Fibroblast of pulmonary artery (primary cell): ENCODE measurements at regions not wholly inside any gene's neighbourhood (a gene's known extent, or its start where the extent isn't known, plus 50 kb on each side); places are given as distances from the start of the nearest gene placed in this dataset.

Experiments
- DNase-seq: peaks from one replicate; pipeline ENCODE4 v3.0.0-alpha.2; 2010; ENCODE audit warnings: low read depth
- H3K4me3 ChIP-seq: replicated peaks from 2 replicates; pipeline ENCODE4 v1.5.1; 2011; ENCODE audit warnings: low read depth, mild to moderate bottlenecking, control low read depth, low read length, moderate library complexity
- CTCF ChIP-seq: IDR thresholded peaks from 2 replicates; pipeline ENCODE4 v1.5.1; 2011; ENCODE audit warnings: mild to moderate bottlenecking, control low read depth, low read length, inconsistent platforms; ENCODE audit errors: missing control alignments

DNA sequence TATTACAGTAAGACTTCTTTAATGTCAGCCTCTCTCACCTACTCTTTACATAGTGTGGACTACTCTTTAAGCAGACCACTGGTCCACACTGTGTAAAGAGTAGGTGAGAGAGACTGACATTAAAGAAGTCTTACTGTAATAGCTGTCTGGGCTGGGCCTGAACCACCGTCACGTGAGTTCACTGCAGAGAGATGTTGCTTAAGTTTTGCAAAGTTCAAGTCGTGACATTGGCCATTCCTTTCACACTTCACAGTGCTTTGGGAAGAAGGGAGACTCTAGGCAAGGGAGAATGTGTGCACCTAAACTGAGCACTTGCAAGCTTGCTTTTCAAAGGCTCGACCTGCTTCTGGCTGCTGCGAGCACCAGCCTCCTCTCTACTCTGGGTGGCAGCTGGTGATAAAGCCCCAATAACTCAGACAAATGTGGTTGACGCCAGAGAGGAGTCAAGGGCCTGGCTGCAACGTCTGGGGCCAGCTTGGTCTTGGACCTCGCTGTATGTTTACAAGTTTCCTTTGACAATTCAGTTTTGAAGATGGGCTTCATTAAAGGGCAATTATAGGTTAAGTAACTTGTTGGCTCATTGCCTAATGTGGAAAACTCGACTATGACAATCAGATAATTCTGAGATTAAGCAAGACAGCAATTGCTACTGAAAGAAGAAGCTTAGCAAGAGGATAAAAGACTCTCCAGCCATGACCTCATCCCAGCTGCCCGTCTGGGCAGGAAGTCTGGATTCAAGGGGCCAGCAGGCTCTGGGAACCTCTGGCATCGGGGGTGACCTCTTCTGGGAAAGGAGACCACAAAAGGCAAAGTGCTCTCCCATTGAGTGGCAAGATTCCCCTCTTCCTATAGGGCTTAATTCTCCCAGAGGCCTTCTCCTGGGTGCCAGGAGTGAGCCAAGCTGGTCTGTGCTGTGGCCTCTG lies 242.1 kb upstream of the TLE3 start:
- no peak for TF ChIP-seq CTCF
- peak; percentile 62 for DNase-seq
- H3K4me3 ChIP-seq: no peak overlapping the region

DNA sequence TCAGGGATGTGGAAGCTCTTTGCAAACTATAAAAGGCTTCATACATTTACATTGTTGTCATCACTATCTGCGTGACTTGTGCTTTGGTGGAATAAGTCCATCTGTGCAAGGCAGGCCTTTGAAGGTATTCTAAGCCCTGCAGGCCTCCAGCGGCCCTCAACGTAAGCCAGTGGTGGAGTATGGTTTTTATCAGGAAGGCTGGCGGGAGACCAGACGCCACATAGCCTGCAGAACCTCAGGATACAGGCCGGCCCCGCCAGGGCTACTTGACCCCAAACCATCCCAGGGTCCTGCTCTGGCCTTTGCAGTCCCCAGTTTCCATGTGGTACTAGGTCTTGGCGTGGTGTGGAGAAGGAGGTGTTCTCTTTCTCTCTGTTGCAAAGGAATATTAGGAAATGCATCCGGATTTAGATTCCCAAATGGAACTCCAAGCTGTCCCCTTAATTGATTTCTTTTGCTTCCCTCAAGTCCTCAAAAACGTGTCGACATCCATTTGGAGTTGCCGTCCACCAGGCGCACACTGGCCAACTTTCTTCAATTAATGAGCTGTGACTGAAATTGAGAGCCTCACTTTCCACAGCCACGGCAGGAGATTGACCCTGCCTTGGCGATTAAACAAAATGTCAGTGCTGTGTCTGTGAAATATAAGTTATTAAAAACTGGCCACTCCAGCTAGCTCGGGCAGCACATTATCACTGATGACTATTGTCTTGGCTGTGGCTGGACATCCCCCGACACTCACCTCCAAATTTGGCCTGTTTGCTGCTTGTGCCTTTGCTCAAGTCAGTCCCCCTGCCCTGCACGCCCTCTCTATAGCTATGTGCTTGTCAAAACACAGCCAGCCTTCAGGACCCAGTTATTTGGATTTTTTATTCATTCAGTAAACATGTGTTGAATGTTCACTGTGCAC lies 239.8 kb upstream of the TLE3 start:
- no peak for TF ChIP-seq CTCF
- H3K4me3 ChIP-seq: no peak overlapping the region
- DNase-seq: no peak

DNA sequence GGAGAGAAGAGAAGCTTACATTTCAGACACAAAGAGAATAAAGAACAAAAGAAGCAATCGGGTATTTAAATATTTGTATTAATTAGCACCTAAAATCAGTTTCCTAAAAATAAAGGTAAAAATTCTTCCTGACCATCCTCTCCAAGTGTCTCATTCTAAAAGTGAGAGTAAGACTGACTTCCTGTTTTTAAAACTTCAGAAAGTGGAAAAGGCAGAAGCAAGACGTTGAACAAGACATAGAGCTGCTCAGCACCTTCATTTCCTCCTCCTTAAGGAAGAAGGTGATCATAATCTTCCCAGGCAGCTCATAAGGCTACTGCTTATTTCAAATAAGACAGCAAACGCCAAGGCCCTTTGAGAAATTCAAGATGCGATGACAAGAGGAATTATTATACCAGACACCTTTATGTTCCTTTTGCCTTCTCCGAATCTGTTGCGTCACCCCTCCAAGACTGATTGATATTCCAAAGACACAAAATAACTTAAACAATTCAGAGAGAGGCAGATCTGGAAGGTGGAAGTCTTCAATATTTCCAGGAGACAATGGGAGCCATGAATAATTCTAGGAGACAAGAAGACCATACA lies 238.8 kb upstream of the TLE3 start:
- no peak for TF ChIP-seq CTCF
- no peak for DNase-seq
- H3K4me3 ChIP-seq: no peak overlapping the region

DNA sequence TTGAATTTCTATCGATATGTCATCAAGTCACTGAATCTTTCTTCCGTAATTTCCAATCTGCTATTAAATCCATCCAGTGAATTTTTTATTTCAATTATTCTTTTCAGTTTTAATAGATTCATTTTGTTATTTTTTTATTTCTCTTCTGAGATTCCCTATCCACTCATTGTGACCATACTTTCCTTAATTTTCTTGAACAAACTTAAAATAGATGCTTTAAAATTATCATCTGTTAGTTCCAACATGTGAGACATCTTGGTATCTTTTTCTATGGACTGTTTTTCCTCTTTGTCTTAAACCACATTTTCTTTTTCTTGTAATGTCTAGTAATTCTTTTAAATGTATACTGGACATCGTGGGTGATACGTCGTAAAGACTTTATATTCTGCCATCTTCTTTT lies 236.6 kb upstream of the TLE3 start:
- DNase-seq: no peak
- H3K4me3 ChIP-seq: no peak overlapping the region
- TF ChIP-seq CTCF: no peak

- H3K4me3 ChIP-seq: no peak overlapping the region
- DNase-seq: no peak
- no peak for TF ChIP-seq CTCF
These were observed 231.5 kb upstream of the TLE3 start for GRCh38 chr15:70329179-70329578.

GRCh38 chr15:70328679-70329115 lies 231.0 kb upstream of the TLE3 start:
- H3K4me3 ChIP-seq: no peak overlapping the region
- no peak for DNase-seq
- TF ChIP-seq CTCF: no peak
